Adrenal gland (tissue), 5 donors: ENCODE measurements at regions not wholly inside any gene's neighbourhood (a gene's known extent, or its start where the extent isn't known, plus 50 kb on each side); places are given as distances from the start of the nearest gene placed in this dataset.

Experiments used
- CTCF ChIP-seq, 6 experiments: fragments of 450-650 bp in 4 of 6; fragments of 200-600 bp in 2 of 6; sonication (generic) in 1 of 6; IDR thresholded peaks; 1 replicate in 5 of 6; 2 replicates in 1 of 6; pipeline versions ENCODE4 v1.5.1 to v1.8.0; 2016 to 2021; ENCODE audit warnings: antibody characterized with exemption in 6 of 6, mild to moderate bottlenecking in 2 of 6, moderate library complexity in 1 of 6
- POLR2A ChIP-seq, 2 donors: fragments of 450-650 bp; IDR thresholded peaks; one replicate each; pipeline ENCODE4 v1.6.1; 2017; ENCODE audit warnings: antibody characterized with exemption in 2 of 2, mild to moderate bottlenecking in 2 of 2, moderate library complexity in 1 of 2
- donor health status: DM: no; HTN: no; CAD: no.

- TF ChIP-seq CTCF (IDR thresholded peaks at IDR 0.05) (no peak), POLR2A (IDR thresholded peaks at IDR 0.05) (no peak)
Measured at GRCh38 chr19:31423896-31424295, 74.7 kb upstream of the TSHZ3 start.
